HUDEP-2 (cell line): ENCODE measurements at regions not wholly inside any gene's neighbourhood (a gene's known extent, or its start where the extent isn't known, plus 50 kb on each side); places are given as distances from the start of the nearest gene placed in this dataset.
"Not testable (repeated sequence)": the region's sequence is repeated elsewhere in the genome, so short reads cannot be mapped to it uniquely, and the experiment has no call there.

Experiments
- DNase-seq, 76 experiments: peaks; one replicate each; lab custom pipeline; 2025; ENCODE audit not compliant: unreplicated experiment in 76 of 76; lab: John Stamatoyannopoulos, UW

DNA sequence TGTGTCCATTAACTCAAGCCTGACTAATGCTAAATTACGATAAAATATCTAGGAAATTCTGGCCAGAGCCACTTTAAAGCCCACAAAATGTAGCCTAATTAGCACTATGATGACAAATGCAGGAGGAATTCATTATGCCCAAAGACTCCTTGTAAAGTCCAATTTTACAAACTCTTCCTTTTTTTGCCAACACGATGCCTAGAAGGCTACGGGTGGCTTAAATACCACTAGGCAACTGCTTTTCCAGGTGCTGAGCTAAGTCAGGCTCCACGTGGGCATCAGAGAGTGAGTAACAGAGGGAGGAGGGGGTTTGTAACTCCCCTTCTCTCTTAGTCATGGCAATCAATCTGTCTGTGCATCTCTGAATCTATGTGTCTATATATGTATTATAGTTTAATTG is 172.4 kb upstream of the NTF3 start:
- no peak for DNase-seq

- DNase-seq = no peak
These were observed 171.8 kb upstream of the NTF3 start for GRCh38 chr12:5260086-5260485.

DNA sequence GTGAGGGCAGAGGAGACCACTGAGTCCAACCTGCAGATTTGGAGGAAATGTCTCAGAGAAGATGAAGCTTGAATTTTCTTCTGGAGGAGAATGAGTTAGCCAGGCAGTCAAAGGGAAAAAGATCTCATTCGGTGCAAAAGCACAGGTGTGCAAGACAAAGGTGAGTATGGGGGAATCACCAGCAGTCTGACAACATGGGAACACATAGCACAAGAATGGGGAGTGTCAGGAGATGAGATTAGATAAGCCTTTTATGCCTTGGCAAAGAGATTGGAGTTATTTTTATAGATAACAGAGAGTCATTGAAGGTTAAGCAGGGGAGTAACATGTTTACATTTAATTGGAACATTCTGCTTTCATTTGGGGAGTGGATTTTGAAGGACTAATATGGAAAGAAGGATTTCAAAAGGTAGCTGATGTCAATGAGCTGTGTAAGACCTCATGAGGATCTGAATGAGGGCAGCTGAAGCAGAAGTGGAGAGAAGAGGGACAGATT is 171.3 kb upstream of the NTF3 start:
- no peak for DNase-seq

DNA sequence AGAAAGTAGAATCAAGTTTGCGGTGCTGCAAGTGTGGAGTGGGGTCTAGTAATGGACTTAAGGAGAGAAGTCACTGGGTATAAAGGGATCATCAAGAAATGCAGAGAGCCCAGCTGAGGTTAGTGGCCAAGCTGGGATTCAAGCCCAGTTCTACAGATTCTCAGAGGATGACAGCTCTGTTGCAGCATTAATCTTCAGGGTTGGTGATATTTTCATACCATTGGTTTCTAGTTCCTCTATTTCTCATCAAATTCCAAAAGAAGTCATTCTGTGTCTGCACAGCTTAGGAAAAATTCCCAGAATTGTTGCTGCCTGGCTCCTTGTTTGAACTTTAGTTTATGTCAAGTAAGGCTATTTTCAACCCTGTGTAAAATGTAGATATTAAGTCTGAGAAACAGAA is 169.5 kb upstream of the NTF3 start:
- DNase-seq = no peak

- DNase-seq = no peak
These were observed 169.0 kb upstream of the NTF3 start for GRCh38 chr12:5262885-5263284.

DNA sequence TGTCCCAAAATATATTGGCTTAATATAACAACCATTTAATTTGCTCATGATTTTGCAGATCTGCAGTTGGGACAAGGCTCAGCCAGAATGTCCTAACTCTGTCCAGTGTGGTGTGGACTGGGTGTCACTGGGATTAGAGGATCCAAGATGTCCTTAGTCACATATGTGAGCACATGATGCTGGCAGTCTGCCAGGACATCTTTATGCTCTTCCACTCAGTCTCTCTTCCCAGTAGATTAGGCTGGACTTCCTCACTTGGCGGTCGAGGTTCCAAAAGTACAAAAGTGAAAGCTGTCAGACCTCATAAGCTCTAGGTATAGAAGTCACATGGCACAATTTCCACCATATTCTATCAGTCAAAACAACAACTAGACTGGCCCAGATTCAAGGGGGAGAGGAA is 167.9 kb upstream of the NTF3 start:
- no peak for DNase-seq

DNA sequence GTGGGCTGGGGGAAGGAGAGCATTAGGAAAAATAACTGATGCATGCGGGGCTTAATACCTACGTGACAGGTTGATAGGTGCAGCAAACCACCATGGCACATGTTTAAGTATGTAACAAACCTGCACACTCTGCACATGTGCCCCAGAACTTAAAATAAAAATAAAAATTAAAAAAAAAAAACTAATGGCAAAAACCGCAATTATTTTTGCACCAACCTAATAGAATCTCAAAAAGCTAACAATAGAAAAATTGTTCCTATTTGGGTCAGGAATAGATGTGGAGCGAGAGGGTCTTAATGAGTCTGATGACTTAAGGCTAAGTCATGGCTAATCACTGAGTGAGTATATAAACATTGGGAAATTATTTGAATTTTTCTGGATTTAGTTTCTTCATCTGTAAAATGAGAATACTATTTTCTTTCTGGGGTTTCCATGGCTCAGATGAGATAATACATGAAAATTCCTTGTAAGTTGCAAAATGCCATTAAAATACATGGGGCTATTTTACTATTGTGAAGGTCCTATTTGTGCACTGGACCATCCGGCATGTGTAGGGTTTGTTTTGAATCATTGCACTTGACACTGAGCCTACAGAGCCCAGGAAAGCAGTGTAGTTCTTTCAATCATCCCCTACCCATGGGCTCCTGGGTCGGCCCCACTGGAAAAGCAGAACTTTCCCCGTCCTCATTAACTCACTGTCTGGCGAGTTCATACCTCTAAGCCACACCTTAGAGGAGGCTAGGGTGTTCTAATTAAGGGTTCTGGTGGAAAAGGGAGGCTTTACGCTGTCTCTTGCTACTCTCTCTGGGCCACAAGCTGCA is 164.1 kb upstream of the NTF3 start:
- DNase-seq = no peak

DNA sequence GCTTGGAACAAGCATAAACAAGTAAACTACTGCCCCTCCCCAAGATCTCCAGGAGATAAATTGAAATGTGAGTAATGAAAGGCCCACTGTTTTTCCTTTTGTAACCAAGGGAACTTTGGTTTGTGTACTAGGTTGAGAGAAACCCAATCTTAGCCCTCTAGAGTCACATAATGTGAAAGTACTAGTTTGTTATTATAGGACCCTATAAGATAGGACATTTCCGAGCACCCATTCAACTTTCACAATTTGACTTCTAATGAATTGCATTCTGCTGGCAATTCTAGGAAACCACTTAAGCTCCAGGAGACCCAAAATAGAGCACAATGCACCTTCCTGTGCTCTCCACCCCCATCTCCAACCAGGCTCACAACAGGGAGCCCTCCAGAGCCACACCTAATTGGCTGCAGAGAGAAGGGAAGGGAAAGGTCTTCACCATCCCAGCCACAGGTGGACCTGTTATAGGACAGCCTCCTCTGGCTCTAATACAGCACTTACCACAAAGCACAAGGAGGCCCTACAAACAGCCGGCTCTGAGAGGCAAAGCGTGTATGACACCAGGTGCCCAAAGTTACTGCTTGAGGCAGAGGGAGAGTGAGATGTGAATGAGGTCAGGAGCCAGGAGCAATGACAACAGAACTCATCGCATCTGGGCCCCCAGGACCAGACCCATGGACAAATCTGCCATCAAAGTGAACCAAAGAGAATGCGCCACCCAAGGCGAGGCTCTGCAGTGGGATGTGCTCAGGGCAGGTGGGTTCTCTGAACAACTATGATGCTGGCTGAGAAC is 163.3 kb upstream of the NTF3 start:
- DNase-seq = no peak

DNA sequence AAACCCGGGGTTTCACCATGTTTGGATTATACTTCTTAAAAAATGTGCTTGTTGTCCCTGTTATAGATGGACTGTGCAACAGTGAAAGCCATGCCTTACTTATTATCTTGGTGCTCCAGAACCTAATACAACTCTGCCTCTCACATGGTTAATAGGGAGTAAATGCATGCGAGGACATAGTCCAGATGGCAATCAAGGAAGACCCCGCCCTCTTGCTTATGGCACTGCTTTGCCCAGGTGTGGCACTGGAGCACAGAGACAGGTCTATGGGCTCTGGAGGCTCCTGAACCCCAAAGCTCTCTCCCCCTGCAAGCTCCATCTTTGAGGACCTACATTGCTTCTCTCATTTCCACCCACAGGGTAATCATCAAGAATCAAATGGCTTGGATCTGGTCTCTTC is 162.1 kb upstream of the NTF3 start:
- DNase-seq = no peak

DNA sequence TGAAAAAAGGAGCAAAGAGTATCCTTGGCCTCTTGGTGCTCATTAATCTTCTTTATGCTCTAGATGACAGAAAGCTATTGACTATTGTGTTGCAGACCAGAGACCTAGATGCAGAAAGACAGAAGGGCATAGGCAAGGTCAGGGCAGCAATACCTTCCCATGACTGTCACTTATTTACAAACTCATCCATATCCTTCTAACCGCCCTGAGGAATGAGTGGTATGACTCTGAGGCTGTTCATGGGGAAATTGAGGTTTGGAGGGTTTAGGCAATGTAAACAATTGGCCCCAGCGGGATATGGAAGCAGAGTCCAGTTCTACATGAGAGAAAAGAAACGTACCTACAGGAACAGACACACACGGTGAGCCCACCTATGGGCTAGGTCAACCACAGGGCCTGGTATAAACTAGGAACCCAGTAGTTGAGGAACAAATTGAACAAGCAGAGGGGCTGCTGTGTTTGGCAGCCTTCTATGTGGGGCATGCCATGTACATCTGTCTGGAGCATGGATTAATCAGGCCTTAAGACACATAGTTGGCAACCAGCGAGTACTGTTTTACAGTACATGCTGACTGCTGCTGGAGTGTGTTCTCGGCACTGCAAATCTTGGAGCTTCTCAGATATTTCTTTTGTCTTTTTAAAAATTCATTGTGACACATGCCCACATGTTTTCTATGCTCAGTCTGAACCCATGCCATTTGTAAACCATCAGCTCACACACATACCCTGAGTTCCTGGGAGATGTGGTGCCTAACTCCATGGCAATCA is 159.7 kb upstream of the NTF3 start:
- DNase-seq = no peak

DNA sequence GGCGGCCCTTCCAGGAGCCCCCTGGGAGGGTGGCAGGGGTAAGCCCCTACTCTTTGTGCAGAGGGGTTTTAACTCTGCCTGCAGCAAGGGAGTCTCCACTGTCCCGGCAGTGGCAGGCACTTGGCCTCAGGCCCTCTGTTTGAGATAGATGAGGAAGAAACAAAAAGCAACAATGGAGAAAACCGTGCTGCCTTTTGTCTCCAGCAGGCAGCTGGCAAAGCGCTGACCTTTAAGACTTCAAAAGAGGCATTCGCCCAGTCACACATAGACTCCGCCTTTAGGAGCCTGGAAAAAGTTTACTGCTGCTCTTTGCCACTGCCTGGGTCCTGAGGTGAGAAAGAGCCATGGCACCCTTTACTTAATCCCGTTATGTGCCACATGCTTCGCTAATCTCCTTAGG is 158.2 kb upstream of the NTF3 start:
- no peak for DNase-seq

DNA sequence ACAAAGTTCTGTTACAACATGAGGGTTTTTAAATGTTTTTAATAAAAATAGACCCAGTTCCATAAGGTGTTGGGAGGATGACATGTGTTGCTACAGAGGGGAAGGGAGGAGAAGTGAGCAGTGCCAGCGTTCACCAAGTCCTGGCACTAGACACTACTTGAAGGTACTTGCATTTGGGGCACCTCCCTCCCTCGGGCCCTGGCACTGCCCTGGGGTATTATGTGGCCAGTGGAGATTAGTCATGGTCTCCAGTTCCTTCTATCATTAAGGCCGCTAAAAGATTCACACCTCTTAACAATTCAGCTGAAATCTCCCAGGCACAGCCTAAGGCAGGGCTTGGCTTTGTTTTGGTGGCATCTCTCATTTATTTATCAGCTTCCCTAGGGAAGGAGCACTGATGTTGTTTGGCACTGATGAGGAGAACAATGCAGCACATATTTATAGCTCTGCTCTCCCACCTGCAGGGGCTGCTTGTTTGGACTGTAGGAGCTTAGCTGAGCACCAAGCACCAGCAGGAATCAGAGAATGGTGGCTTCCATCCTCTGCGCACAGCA is 155.5 kb upstream of the NTF3 start:
- no peak for DNase-seq

DNA sequence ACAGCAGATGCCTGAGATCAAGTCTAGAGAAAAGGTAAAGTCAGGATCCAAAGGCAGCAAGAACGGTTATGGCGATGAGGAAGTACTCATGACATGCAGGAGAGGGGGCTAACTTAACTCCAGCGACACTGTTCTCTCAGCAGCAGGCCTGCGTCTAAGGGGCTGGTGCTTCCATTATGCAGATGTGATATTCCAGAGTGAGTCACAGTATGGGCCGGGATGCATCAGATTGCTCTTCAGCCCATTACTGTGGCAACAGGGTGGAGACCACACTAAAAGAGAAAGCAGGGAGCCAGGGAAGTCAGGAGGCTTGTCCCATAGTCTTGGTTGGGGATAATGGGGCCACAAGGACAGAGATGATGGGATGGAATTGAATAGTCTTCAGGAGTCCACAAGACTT is 151.8 kb upstream of the NTF3 start:
- no peak for DNase-seq

DNA sequence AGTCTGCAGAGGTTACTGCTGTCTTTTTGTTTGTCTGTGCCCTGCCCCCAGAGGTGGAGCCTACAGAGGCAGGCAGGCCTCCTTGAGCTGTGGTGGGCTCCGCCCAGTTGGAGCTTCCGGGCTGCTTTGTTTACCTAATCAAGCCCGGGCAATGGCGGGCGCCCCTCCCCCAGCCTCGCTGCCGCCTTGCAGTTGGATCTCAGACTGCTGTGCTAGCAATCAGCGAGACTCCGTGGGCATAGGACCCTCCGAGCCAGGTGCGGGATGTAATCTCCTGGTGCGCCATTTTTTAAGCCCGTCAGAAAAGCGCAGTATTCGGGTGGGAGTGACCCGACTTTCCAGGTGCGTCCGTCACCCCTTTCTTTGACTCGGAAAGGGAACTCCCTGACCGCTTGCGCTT is 141.5 kb upstream of the NTF3 start:
- not testable (repeated sequence) for DNase-seq

DNA sequence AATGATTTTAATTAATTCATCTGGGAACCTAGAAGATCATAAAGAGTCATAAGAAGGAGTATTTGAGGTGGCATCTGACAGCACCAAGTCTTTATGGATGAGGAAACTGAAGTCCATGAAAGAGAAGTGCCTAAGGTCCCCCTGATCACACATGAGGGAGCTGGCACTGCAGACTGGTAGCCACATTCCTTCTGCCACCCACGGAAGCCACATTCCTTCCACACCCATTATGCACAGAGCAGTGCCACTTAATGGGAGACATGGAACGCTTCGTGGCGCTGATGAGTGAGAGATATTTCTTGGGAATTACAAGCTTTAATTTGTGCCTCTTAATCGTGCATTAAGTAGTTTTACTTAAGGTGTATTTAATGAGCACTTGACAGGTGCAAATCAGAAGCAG is 139.3 kb upstream of the NTF3 start:
- no peak for DNase-seq

DNA sequence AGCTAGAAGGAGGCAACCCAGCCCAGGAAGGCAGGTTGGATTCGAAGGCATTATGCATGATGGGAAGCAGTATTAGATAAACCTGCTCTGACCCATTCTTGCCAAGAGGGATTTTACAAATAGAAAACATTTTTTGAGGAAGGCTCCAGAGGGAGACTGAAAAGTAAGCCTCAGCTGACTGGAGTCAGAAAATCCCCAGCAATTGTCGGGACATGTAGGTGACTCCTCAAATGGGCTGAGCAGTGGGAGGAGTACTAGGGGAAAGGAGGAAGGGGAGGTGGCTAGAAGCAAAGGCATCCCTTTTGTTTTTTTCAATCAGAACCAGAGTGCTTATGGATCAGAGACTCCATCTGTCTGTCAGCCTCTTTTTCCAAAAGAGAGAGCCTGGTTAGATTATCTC is 138.1 kb upstream of the NTF3 start:
- DNase-seq = no peak

- no peak for DNase-seq
These were observed 137.4 kb upstream of the NTF3 start for GRCh38 chr12:5294274-5295070.

GRCh38 chr12:5295151-5295550 is 136.8 kb upstream of the NTF3 start:
- no peak for DNase-seq

- DNase-seq = no peak
These were observed 135.9 kb upstream of the NTF3 start for GRCh38 chr12:5295996-5296395.

- DNase-seq = no peak
These were observed 130.4 kb upstream of the NTF3 start for GRCh38 chr12:5301539-5301938.
